OCI-LY1 (cell line): ENCODE measurements at regions not wholly inside any gene's neighbourhood (a gene's known extent, or its start where the extent isn't known, plus 50 kb on each side); places are given as distances from the start of the nearest gene placed in this dataset.

Experiments used
- H2AFZ ChIP-seq: fragments of 200-600 bp; sonication (generic), shearing (Covaris generic); 2 replicates; pipeline ENCODE4 v1.6.0; 2014; ENCODE audit warnings: antibody characterized with exemption, mild to moderate bottlenecking, low read length
- H3F3A ChIP-seq: fragments of 200-600 bp; sonication (generic), shearing (Covaris generic); 2 replicates; pipeline ENCODE4 v1.6.0; 2014; ENCODE audit warnings: mild to moderate bottlenecking, antibody characterized with exemption, low read length, moderate library complexity; ENCODE audit not compliant: insufficient read depth
- H3K27ac ChIP-seq: fragments of 200-600 bp; sonication (generic); 2 replicates; pipeline ENCODE4 v1.5.1; 2014; ENCODE audit warnings: low read length, mixed run types, mild to moderate bottlenecking, low read depth; ENCODE audit not compliant: poor library complexity, severe bottlenecking
- H3K27me3 ChIP-seq: fragments of 200-600 bp; sonication (generic); 2 replicates; pipeline ENCODE4 v1.6.0; 2014; ENCODE audit warnings: antibody characterized with exemption, mild to moderate bottlenecking, low read length, moderate library complexity; ENCODE audit not compliant: insufficient read depth
- H3K36me3 ChIP-seq: fragments of 200-600 bp; sonication (generic); 2 replicates; pipeline ENCODE4 v1.6.1; 2014; ENCODE audit warnings: mild to moderate bottlenecking, antibody characterized with exemption, low read length, moderate library complexity, mixed read lengths; ENCODE audit not compliant: insufficient read depth
- H3K4me1 ChIP-seq: fragments of 200-600 bp; sonication (generic); 2 replicates; pipeline ENCODE4 v1.5.1; 2014; ENCODE audit warnings: mild to moderate bottlenecking, low read length, moderate library complexity; ENCODE audit not compliant: insufficient read depth, severe bottlenecking
- H3K4me2 ChIP-seq: fragments of 200-600 bp; sonication (generic), shearing (Covaris generic); 2 replicates; pipeline ENCODE4 v1.6.1; 2014; ENCODE audit warnings: low read length
- H3K4me3 ChIP-seq: fragments of 200-600 bp; sonication (generic); 2 replicates; pipeline ENCODE4 v1.5.1; 2014; ENCODE audit warnings: low read length, low read depth, mild to moderate bottlenecking, mixed read lengths; ENCODE audit not compliant: poor library complexity, severe bottlenecking
- H3K79me2 ChIP-seq: fragments of 200-600 bp; shearing (Covaris generic); 2 replicates; pipeline ENCODE4 v1.6.1; 2016; ENCODE audit warnings: mixed run types, low read length, mixed read lengths; ENCODE audit not compliant: insufficient read depth
- H3K9ac ChIP-seq: fragments of 200-600 bp; sonication (generic), shearing (Covaris generic); 2 replicates; pipeline ENCODE4 v1.6.1; 2014; ENCODE audit warnings: mild to moderate bottlenecking, low read length, mixed read lengths
- H3K9me2 ChIP-seq: fragments of 200-600 bp; sonication (generic), shearing (Covaris generic); 2 replicates; pipeline ENCODE4 v1.6.1; 2014; ENCODE audit warnings: low read depth, mild to moderate bottlenecking, low read length, mixed read lengths
- H3K9me3 ChIP-seq: fragments of 200-600 bp; shearing (Covaris generic); 2 replicates; pipeline ENCODE4 v1.6.1; 2014; ENCODE audit warnings: low read length, mixed read lengths
- H4K20me1 ChIP-seq: fragments of 200-600 bp; sonication (generic), shearing (Covaris generic); 2 replicates; pipeline ENCODE4 v1.6.0; 2016; ENCODE audit warnings: mild to moderate bottlenecking, low read length; ENCODE audit not compliant: insufficient read depth
- CTCF ChIP-seq: fragments of 200-600 bp; sonication (generic), shearing (Covaris generic); IDR thresholded peaks from 2 replicates; pipeline ENCODE4 v1.5.1; 2017; ENCODE audit warnings: mild to moderate bottlenecking, antibody characterized with exemption, low read length, moderate library complexity, mixed read lengths
- EZH2 ChIP-seq: fragments of 200-600 bp; sonication (generic), shearing (Covaris generic); IDR thresholded peaks from 2 replicates; pipeline ENCODE4 v1.8.0; 2017; ENCODE audit warnings: borderline replicate concordance, mixed run types, mild to moderate bottlenecking, antibody characterized with exemption, low read length, moderate library complexity, mixed read lengths

- no peak overlapping the region for H3K27ac ChIP-seq
- no peaks in the 10 kb centered on the region for H3K79me2 ChIP-seq
- peaks cover 9% of the 10 kb centered on the region for H3K4me1 ChIP-seq
- TF ChIP-seq CTCF (no peak), EZH2 (no peak)
- no peaks in the 10 kb centered on the region for H3K36me3 ChIP-seq
- H3F3A ChIP-seq: no peaks in the 10 kb centered on the region
- no peaks in the 10 kb centered on the region for H3K9me3 ChIP-seq
- peak overlapping the region; percentile 56 for H3K4me3 ChIP-seq
- H3K27me3 ChIP-seq: no peaks in the 10 kb centered on the region
- H2AFZ ChIP-seq: no peak overlapping the region
- no peak overlapping the region; the same call in 1 of the 2 replicates for H3K9ac ChIP-seq
- H4K20me1 ChIP-seq: no peaks in the 10 kb centered on the region
- H3K9me2 ChIP-seq: no peaks in the 10 kb centered on the region
- H3K4me2 ChIP-seq: peak overlapping the region; percentile 85
These were observed 63.5 kb upstream of the HNRNPA3 start for GRCh38 chr2:177149155-177149503.

GRCh38 chr2:177153805-177154204, 58.8 kb upstream of the HNRNPA3 start:
- Histone ChIP-seq H3K36me3 (no peaks in the 10 kb centered on the region), H3K27me3 (no peaks in the 10 kb centered on the region), H3K4me1 (peaks cover under 1% of the 10 kb centered on the region), H3K9me3 (no peaks in the 10 kb centered on the region), H3K9ac (no peak overlapping the region), H3K79me2 (no peaks in the 10 kb centered on the region), H4K20me1 (no peaks in the 10 kb centered on the region), H2AFZ (no peak overlapping the region), H3F3A (no peaks in the 10 kb centered on the region), H3K27ac (no peak overlapping the region), H3K4me3 (no peak overlapping the region), H3K4me2 (no peak overlapping the region), H3K9me2 (no peaks in the 10 kb centered on the region)
- no peak for TF ChIP-seq EZH2
- no peak for TF ChIP-seq CTCF

GRCh38 chr2:177154809-177155208, 57.8 kb upstream of the HNRNPA3 start:
- H3K27me3 ChIP-seq: no peaks in the 10 kb centered on the region
- H3K4me1 ChIP-seq: no peaks in the 10 kb centered on the region
- H2AFZ ChIP-seq: no peak overlapping the region
- H3F3A ChIP-seq: no peaks in the 10 kb centered on the region
- no peaks in the 10 kb centered on the region for H4K20me1 ChIP-seq
- no peak for TF ChIP-seq EZH2
- no peak for TF ChIP-seq CTCF
- H3K79me2 ChIP-seq: no peaks in the 10 kb centered on the region
- no peaks in the 10 kb centered on the region for H3K9me3 ChIP-seq
- no peaks in the 10 kb centered on the region for H3K36me3 ChIP-seq
- no peak overlapping the region for H3K27ac ChIP-seq
- no peaks in the 10 kb centered on the region for H3K9me2 ChIP-seq
- H3K9ac ChIP-seq: no peak overlapping the region
- no peak overlapping the region for H3K4me3 ChIP-seq
- H3K4me2 ChIP-seq: no peak overlapping the region
